Suprapubic skin (tissue), 3 donors: ENCODE measurements at regions not wholly inside any gene's neighbourhood (a gene's known extent, or its start where the extent isn't known, plus 50 kb on each side); places are given as distances from the start of the nearest gene placed in this dataset.

Experiments used
- POLR2A ChIP-seq, 2 donors: fragments of 450-650 bp; IDR thresholded peaks; one replicate each; pipeline ENCODE4 v1.6.1; 2017; ENCODE audit warnings: antibody characterized with exemption in 2 of 2, mild to moderate bottlenecking in 2 of 2, moderate library complexity in 2 of 2
- TF ChIP-seq, protein P1 (sequence below), 2 donors: fragments of 200-600 bp in 1 of 2; fragments of 450-650 bp in 1 of 2; sonication (generic) in 1 of 2; IDR thresholded peaks; one replicate each; pipeline ENCODE4 v1.5.1; 2016 to 2019; ENCODE audit warnings: antibody characterized with exemption in 2 of 2, mild to moderate bottlenecking in 1 of 2, moderate library complexity in 1 of 2

- TF ChIP-seq, protein P1, sequence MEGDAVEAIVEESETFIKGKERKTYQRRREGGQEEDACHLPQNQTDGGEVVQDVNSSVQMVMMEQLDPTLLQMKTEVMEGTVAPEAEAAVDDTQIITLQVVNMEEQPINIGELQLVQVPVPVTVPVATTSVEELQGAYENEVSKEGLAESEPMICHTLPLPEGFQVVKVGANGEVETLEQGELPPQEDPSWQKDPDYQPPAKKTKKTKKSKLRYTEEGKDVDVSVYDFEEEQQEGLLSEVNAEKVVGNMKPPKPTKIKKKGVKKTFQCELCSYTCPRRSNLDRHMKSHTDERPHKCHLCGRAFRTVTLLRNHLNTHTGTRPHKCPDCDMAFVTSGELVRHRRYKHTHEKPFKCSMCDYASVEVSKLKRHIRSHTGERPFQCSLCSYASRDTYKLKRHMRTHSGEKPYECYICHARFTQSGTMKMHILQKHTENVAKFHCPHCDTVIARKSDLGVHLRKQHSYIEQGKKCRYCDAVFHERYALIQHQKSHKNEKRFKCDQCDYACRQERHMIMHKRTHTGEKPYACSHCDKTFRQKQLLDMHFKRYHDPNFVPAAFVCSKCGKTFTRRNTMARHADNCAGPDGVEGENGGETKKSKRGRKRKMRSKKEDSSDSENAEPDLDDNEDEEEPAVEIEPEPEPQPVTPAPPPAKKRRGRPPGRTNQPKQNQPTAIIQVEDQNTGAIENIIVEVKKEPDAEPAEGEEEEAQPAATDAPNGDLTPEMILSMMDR (IDR thresholded peaks at IDR 0.05): no peak
- no peak for TF ChIP-seq POLR2A (IDR thresholded peaks at IDR 0.05)
Observed at GRCh38 chr1:192876633-192877032, 67.8 kb downstream of the RGS2 start.
